Panc1 (cell line): ENCODE measurements at regions not wholly inside any gene's neighbourhood (a gene's known extent, or its start where the extent isn't known, plus 50 kb on each side); places are given as distances from the start of the nearest gene placed in this dataset.

Experiments used
- ATAC-seq: fragments of 200-7000 bp; cut with Tn5 transposase; 2 replicates; pipeline ENCODE4 v1.9.1; 2020; ENCODE audit warnings: mild to moderate bottlenecking, moderate library complexity
- BruUV-seq: library from RNA; stranded (reverse); fragments of 400-500 nt; replicated peaks from 2 replicates; lab custom pipeline; 2021; lab: Mats Ljungman, UMichigan
- CTCF ChIA-PET: fragments of 300-600 bp; sonication (Branson Sonifier 250); formaldehyde crosslinking; loops from one replicate; lab custom pipeline; 2022; ENCODE audit warnings: antibody characterized with exemption; lab: Charles Lee
- POLR2A ChIA-PET: fragments of 300-600 bp; sonication (Branson Sonifier 250); formaldehyde crosslinking; loops from one replicate; lab custom pipeline; 2022; ENCODE audit warnings: antibody characterized with exemption; lab: Charles Lee
- DNase-seq: peaks from one replicate; pipeline ENCODE4 v3.0.0-alpha.2; 2010; ENCODE audit warnings: low read depth, low spot score
- H3K27ac ChIP-seq: 2 replicates; pipeline ENCODE4 v1.5.1; 2011; ENCODE audit warnings: mild to moderate bottlenecking, low read length, inconsistent platforms
- H3K27me3 ChIP-seq: fragments of 200-500 bp; sonication (Bioruptor generic); 2 replicates; pipeline ENCODE4 v1.6.0; 2014; ENCODE audit warnings: low read length, inconsistent platforms; ENCODE audit not compliant: control insufficient read depth, insufficient read depth
- H3K36me3 ChIP-seq: fragments of 200-500 bp; sonication (Bioruptor generic); 2 replicates; pipeline ENCODE4 v1.5.1; 2014; ENCODE audit warnings: inconsistent platforms, mild to moderate bottlenecking, low read length, moderate library complexity; ENCODE audit not compliant: control insufficient read depth, insufficient read depth
- H3K4me1 ChIP-seq: 2 replicates; pipeline ENCODE4 v1.5.1; 2011; ENCODE audit warnings: inconsistent platforms, mild to moderate bottlenecking, low read length, moderate library complexity; ENCODE audit not compliant: control insufficient read depth, insufficient read depth
- H3K4me3 ChIP-seq, 2 experiments: 2 replicates each; pipeline ENCODE4 v1.5.1; 2011 to 2012; ENCODE audit warnings: low read depth in 2 of 2, low read length in 2 of 2, mild to moderate bottlenecking in 2 of 2, inconsistent platforms in 1 of 2, moderate library complexity in 1 of 2
- H3K9me3 ChIP-seq: fragments of 200-500 bp; sonication (Bioruptor generic); 2 replicates; pipeline ENCODE4 v1.5.1; 2014; ENCODE audit warnings: low read depth, mild to moderate bottlenecking, inconsistent platforms, low read length, moderate library complexity; ENCODE audit not compliant: control insufficient read depth, insufficient read depth
- POLR2AphosphoS5 ChIP-seq: IDR thresholded peaks from 2 replicates; pipeline ENCODE4 v1.6.1; 2012; ENCODE audit warnings: mild to moderate bottlenecking, low read depth, low read length, moderate library complexity
- SIN3A ChIP-seq: IDR thresholded peaks from 2 replicates; pipeline ENCODE4 v1.6.1; 2012; ENCODE audit warnings: low read depth, mild to moderate bottlenecking, low read length, moderate library complexity, borderline replicate concordance; ENCODE audit not compliant: insufficient read depth
- TCF7L2 ChIP-seq: IDR thresholded peaks from 2 replicates; pipeline ENCODE4 v1.6.1; 2011; ENCODE audit warnings: mild to moderate bottlenecking, low read depth, low read length, inconsistent platforms
- in situ Hi-C: cut with HindIII; loops from 2 replicates; pipeline ENCODE4 v1.10.0; 2016; ENCODE audit warnings: low sequenced_read_pairs, low pct_unique_long_range_greater_than_20kb
- intact Hi-C: fragments of 100-400 bp; cut with micrococcal nuclease; formaldehyde crosslinking; loops from one replicate; pipeline ENCODE4 v1.10.0; 2022; ENCODE audit not compliant: unreplicated experiment
- TF ChIP-seq, protein P1 (sequence below): fragments of 450-650 bp; IDR thresholded peaks from 2 replicates; pipeline ENCODE4 v1.5.1; 2017; ENCODE audit warnings: mild to moderate bottlenecking
- TF ChIP-seq, protein P2 (sequence below), 2 experiments: IDR thresholded peaks; 2 replicates each; pipeline ENCODE4 v1.6.1; 2011 to 2012; ENCODE audit warnings: low read depth in 2 of 2, control low read depth in 1 of 2, low read length in 1 of 2, mild to moderate bottlenecking in 1 of 2, moderate library complexity in 1 of 2; ENCODE audit not compliant: insufficient read depth in 1 of 2

DNA sequence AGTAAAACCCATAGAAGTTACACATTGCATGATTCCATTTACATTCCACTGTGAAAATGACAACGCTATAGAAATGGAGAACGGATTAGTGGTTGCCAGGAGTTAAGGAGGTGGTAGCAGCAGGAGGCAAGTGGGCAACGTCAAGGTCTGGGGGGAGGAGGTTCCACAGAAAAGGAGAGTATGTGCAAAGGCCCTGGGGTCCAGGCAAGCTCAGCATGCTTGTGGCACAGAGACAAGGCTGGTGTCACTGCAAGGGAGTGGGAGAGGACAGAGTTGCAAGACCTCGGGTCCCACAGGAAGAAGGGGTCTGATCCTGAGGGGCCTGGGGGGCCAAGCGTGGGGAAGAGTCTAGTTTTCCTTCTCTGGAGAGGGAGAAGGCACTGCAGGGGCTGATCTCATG lies 240.8 kb downstream of the MN1 start:
- no peaks in the 10 kb centered on the region for H3K36me3 ChIP-seq
- H3K27ac ChIP-seq: no peak overlapping the region
- ChIA-PET CTCF (no interaction called here), POLR2A (no interaction called here)
- no peaks in the 10 kb centered on the region for H3K9me3 ChIP-seq
- no peaks in the 10 kb centered on the region for H3K4me1 ChIP-seq
- H3K27me3 ChIP-seq: no peaks in the 10 kb centered on the region
- BruUV-seq: no TSS peak
- no peak for ATAC-seq
- intact Hi-C loops: no loop called here
- no peak for TF ChIP-seq TCF7L2
- no peak for TF ChIP-seq SIN3A
- TF ChIP-seq, protein P1, sequence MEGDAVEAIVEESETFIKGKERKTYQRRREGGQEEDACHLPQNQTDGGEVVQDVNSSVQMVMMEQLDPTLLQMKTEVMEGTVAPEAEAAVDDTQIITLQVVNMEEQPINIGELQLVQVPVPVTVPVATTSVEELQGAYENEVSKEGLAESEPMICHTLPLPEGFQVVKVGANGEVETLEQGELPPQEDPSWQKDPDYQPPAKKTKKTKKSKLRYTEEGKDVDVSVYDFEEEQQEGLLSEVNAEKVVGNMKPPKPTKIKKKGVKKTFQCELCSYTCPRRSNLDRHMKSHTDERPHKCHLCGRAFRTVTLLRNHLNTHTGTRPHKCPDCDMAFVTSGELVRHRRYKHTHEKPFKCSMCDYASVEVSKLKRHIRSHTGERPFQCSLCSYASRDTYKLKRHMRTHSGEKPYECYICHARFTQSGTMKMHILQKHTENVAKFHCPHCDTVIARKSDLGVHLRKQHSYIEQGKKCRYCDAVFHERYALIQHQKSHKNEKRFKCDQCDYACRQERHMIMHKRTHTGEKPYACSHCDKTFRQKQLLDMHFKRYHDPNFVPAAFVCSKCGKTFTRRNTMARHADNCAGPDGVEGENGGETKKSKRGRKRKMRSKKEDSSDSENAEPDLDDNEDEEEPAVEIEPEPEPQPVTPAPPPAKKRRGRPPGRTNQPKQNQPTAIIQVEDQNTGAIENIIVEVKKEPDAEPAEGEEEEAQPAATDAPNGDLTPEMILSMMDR: no peak
- no peak for TF ChIP-seq POLR2AphosphoS5
- TF ChIP-seq, protein P2, sequence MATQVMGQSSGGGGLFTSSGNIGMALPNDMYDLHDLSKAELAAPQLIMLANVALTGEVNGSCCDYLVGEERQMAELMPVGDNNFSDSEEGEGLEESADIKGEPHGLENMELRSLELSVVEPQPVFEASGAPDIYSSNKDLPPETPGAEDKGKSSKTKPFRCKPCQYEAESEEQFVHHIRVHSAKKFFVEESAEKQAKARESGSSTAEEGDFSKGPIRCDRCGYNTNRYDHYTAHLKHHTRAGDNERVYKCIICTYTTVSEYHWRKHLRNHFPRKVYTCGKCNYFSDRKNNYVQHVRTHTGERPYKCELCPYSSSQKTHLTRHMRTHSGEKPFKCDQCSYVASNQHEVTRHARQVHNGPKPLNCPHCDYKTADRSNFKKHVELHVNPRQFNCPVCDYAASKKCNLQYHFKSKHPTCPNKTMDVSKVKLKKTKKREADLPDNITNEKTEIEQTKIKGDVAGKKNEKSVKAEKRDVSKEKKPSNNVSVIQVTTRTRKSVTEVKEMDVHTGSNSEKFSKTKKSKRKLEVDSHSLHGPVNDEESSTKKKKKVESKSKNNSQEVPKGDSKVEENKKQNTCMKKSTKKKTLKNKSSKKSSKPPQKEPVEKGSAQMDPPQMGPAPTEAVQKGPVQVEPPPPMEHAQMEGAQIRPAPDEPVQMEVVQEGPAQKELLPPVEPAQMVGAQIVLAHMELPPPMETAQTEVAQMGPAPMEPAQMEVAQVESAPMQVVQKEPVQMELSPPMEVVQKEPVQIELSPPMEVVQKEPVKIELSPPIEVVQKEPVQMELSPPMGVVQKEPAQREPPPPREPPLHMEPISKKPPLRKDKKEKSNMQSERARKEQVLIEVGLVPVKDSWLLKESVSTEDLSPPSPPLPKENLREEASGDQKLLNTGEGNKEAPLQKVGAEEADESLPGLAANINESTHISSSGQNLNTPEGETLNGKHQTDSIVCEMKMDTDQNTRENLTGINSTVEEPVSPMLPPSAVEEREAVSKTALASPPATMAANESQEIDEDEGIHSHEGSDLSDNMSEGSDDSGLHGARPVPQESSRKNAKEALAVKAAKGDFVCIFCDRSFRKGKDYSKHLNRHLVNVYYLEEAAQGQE (IDR thresholded peaks at IDR 0.05; ENCODE audit: insufficient read depth in 1 of 2, low read depth in 2 of 2, low read length in 1 of 2): no peak
- in situ Hi-C loops: no loop called here
- H3K4me3 ChIP-seq: no peak overlapping the region
- no peak for DNase-seq

DNA sequence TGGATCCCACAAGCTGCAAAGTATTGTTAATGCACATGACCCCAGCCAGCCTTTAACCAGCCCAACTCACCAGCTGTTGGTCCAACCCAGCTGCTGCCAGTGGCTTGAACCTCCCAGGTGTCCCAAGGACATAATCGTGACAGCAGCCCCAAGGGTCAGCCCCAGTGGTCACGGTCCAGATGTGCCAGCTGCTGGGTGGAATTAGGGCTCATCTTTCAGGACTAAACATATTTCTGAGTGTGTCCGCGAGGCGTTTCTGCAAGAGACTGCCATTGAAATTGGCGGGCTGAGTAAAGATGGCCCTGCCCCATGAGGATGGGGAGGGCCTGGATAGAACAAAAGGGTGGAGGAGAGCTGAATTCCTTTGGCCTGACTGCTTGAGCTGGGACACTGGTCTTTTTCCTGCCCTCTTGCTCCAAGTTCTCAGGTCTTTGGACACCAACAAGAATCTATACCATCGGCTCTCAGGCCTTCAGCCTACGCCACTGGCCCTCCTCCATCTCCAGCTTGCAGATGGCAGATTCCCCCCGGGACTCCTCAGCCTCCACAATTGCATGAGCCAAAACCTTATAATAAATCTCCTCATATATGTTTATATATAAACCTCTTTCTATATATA lies 240.2 kb downstream of the MN1 start:
- ChIA-PET CTCF (no interaction called here), POLR2A (interaction anchor here (0.7 kb wide), 1 partner anchor 229 kb away, joined by 3 read pairs; no protein-coding TSS in a partner anchor)
- no peaks in the 10 kb centered on the region for H3K36me3 ChIP-seq
- H3K4me1 ChIP-seq: no peaks in the 10 kb centered on the region
- intact Hi-C loops (no loop called here), in situ Hi-C loops (no loop called here)
- ATAC-seq (no peak), DNase-seq (no peak)
- H3K27me3 ChIP-seq: no peaks in the 10 kb centered on the region
- H3K9me3 ChIP-seq: no peaks in the 10 kb centered on the region
- H3K27ac ChIP-seq: no peak overlapping the region
- no peak overlapping the region for H3K4me3 ChIP-seq
- TF ChIP-seq, protein P1: no peak
- TF ChIP-seq, protein P2 (IDR thresholded peaks at IDR 0.05; ENCODE audit: insufficient read depth in 1 of 2, low read depth in 2 of 2, low read length in 1 of 2): no peak
- no peak for TF ChIP-seq POLR2AphosphoS5
- TF ChIP-seq SIN3A: no peak
- BruUV-seq: no TSS peak
